B cell (primary cell): ENCODE measurements at regions not wholly inside any gene's neighbourhood (a gene's known extent, or its start where the extent isn't known, plus 50 kb on each side); places are given as distances from the start of the nearest gene placed in this dataset.

ENCODE experiments used
- EZH2 ChIP-seq: IDR thresholded peaks from 2 replicates; pipeline ENCODE4 v1.6.1; 2012; ENCODE audit warnings: borderline replicate concordance, low read depth, mild to moderate bottlenecking, moderate library complexity, low read length; ENCODE audit not compliant: insufficient read depth, poor library complexity, severe bottlenecking
- TF ChIP-seq, protein P1 (sequence below): fragments of 200-600 bp; IDR thresholded peaks from one replicate; pipeline ENCODE4 v1.8.0; 2022; ENCODE audit warnings: antibody characterized with exemption, mild to moderate bottlenecking

DNA sequence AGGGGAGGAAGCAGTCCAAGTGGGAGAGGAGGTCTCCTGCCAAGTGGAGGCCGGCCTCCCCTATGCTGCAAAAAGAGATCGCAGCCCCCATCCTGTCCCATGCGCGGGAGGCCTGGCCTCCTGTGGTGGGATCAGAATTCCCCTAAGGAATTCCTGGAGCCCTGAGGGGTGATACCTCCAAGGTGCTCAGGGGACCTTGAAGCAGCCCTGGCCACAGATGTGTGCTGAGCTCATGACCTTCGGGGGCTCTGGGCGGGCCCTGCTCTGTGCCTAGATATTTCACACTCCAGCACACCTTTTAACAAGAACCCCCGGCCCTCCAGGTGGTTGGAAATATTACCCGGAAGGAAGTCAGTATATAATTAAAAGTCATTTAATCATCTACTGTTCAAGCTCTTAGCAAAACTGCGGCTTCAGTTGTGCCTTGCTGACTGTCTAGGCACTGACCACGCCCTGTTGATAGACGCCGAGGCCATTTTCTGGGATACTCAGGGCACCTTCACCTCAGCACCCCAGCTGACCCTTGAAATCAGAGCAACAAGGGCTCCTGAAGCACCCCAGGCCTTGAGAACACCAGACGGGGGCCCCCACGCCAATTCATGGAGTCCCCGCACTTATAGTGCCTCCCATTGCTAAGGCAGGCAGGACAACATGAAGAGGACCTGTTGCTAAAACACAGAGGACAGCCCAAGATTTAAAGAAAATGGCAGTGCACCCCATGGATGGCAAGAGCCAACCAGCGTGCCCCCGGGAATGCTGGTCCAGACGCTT lies 119.1 kb downstream of the NDUFA10 start:
- TF ChIP-seq, protein P1, sequence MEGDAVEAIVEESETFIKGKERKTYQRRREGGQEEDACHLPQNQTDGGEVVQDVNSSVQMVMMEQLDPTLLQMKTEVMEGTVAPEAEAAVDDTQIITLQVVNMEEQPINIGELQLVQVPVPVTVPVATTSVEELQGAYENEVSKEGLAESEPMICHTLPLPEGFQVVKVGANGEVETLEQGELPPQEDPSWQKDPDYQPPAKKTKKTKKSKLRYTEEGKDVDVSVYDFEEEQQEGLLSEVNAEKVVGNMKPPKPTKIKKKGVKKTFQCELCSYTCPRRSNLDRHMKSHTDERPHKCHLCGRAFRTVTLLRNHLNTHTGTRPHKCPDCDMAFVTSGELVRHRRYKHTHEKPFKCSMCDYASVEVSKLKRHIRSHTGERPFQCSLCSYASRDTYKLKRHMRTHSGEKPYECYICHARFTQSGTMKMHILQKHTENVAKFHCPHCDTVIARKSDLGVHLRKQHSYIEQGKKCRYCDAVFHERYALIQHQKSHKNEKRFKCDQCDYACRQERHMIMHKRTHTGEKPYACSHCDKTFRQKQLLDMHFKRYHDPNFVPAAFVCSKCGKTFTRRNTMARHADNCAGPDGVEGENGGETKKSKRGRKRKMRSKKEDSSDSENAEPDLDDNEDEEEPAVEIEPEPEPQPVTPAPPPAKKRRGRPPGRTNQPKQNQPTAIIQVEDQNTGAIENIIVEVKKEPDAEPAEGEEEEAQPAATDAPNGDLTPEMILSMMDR, result no peak
- no peak for TF ChIP-seq EZH2
